Nephron (organoid): ENCODE measurements at regions not wholly inside any gene's neighbourhood (a gene's known extent, or its start where the extent isn't known, plus 50 kb on each side); places are given as distances from the start of the nearest gene placed in this dataset.

ENCODE experiments used
- H3K27ac Mint-ChIP-seq, 3 experiments: 2 replicates each; pipeline ENCODE4 v1.8.0; 2020; ENCODE audit warnings: mixed read lengths in 3 of 3, mild to moderate bottlenecking in 2 of 3, moderate library complexity in 1 of 3
- H3K27me3 Mint-ChIP-seq: 2 replicates; pipeline ENCODE4 v1.8.0; 2021; ENCODE audit warnings: low read depth, mild to moderate bottlenecking, moderate library complexity, mixed read lengths
- H3K36me3 Mint-ChIP-seq: 2 replicates; pipeline ENCODE4 v1.8.0; 2020; ENCODE audit warnings: low read depth, mixed read lengths
- H3K4me1 Mint-ChIP-seq: 2 replicates; pipeline ENCODE4 v1.8.0; 2020; ENCODE audit warnings: mixed read lengths
- H3K4me3 Mint-ChIP-seq, 3 experiments: 2 replicates each; pipeline ENCODE4 v1.8.0; 2020; ENCODE audit warnings: mild to moderate bottlenecking in 3 of 3, mixed read lengths in 3 of 3, moderate library complexity in 2 of 3
- H3K9me3 Mint-ChIP-seq: 2 replicates; pipeline ENCODE4 v1.8.0; 2020; ENCODE audit warnings: mixed read lengths
- TF ChIP-seq, protein P1 (sequence below), 3 experiments: fragments of 200-600 bp; sonication (generic); IDR thresholded peaks; one replicate each; pipeline ENCODE4 v1.5.0; 2021; ENCODE audit warnings: antibody characterized with exemption in 3 of 3; ENCODE audit not compliant: unreplicated experiment in 3 of 3

DNA sequence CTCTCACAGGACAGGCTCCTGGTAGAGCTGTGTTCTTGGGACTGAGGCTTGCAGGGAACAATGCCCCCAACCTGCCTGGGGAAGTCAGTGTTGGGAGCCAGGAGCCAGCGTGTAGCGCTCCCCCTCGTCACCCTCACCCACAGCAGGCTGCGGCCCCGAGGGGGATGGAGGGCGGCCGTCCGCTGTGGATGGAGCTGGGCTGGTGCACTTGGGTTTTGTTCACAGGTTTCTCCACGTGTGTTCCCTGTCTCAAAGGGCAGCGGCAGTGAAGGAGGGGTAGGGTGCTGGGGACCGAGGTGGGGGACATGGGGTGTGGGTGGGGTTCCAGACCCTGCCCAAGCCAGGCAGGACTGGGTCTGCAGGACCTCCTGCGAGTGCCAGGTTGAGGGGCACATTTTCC lies 69.1 kb downstream of the RGS12 start:
- Mint-ChIP-seq H3K27ac (no peak overlapping the region), H3K27me3 (peaks cover 4% of the 10 kb centered on the region), H3K4me3 (no peak overlapping the region), H3K9me3 (peaks cover 12% of the 10 kb centered on the region), H3K36me3 (peaks cover 16% of the 10 kb centered on the region), H3K4me1 (peaks cover 50% of the 10 kb centered on the region)
- TF ChIP-seq, protein P1, sequence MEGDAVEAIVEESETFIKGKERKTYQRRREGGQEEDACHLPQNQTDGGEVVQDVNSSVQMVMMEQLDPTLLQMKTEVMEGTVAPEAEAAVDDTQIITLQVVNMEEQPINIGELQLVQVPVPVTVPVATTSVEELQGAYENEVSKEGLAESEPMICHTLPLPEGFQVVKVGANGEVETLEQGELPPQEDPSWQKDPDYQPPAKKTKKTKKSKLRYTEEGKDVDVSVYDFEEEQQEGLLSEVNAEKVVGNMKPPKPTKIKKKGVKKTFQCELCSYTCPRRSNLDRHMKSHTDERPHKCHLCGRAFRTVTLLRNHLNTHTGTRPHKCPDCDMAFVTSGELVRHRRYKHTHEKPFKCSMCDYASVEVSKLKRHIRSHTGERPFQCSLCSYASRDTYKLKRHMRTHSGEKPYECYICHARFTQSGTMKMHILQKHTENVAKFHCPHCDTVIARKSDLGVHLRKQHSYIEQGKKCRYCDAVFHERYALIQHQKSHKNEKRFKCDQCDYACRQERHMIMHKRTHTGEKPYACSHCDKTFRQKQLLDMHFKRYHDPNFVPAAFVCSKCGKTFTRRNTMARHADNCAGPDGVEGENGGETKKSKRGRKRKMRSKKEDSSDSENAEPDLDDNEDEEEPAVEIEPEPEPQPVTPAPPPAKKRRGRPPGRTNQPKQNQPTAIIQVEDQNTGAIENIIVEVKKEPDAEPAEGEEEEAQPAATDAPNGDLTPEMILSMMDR (IDR thresholded peaks at IDR 0.05; ENCODE audit: unreplicated experiment in 3 of 3), result no peak

DNA sequence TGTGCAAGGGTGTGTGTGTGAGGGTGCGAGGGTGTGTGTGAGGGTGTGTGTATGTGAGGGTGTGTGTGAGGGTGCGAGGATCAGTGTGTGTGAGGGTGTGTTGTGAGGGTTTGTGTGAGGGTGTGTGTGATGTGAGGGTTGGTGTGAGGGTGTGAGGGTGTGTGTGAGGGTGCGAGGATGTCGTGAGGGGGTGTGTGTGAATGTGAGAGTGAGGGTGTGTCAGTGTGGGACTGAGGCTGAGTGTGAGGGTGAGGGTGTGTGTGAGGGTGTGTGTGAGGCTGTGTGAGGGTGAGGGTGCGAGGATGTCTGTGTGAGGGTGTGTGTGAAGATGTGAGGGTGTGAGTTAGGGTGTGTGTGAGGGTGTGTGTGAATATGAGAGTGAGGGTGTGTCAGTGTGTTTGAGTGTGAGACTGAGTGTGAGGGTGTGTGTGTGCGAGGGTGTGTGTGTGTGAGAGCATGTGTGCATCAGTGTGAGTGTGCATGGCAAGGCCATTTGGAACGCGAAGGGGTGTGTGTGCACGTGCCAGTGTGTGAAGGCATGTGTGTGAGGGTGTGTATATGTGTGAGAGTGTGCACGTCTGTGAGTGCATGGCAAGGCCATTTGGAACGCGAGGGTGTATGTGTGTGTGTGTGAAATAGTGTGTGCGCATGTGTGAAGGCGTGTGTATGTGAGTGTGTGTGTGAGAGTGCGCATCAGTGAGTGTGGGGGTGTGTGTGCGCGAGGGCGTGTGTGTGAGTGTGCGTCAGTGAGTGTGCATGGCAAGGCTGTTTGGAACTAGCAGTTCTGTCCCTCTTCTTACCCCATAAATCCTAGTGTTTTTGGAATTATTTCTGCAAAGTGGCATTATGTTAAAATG lies 69.8 kb downstream of the RGS12 start:
- H3K36me3 Mint-ChIP-seq, result peaks cover 8% of the 10 kb centered on the region
- TF ChIP-seq, protein P1 (IDR thresholded peaks at IDR 0.05; ENCODE audit: unreplicated experiment in 3 of 3), result no peak
- H3K27ac Mint-ChIP-seq, result peak overlapping the region in 1 of 3 experiments; percentile 10
- H3K27me3 Mint-ChIP-seq, result peaks cover 8% of the 10 kb centered on the region
- peaks cover 5% of the 10 kb centered on the region for H3K9me3 Mint-ChIP-seq
- peaks cover 58% of the 10 kb centered on the region for H3K4me1 Mint-ChIP-seq
- H3K4me3 Mint-ChIP-seq, result no peak overlapping the region

DNA sequence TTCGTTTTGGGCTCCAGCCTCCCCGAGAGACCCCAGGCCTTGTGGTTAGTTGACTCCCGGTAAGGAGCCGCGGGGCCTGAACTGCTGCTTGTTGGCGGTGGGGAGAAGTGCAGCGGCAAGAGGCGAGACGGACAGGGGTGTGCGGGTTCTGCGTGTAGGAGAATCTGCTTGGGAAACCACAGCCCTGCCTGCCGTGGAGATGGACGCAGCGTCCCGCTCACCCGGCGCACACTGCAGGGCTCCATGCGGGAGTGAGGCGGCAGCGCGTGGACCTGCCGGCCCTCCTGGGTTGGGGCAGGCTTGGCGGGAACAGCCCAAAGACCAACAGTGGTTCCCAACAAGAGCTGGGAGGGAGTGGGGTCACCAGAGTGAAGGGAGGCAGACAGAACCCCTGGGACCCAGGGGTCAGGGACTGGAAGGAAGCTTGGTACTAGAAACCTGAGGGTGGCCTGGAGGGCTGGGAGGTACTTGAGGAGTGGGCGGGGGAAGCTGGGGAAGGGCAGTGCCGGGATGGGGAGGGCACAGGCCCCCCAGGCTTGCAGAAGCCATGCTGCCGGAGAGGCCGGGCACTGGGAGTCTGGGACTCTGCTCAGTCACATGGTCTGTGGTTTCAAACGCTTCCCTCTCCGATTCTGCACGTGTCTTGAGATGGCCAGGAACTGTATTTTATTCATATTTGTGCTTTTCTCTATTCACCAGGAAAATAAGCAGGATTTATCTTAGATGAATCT lies 70.8 kb downstream of the RGS12 start:
- Mint-ChIP-seq H3K27me3 (peaks cover 8% of the 10 kb centered on the region), H3K4me1 (peaks cover 67% of the 10 kb centered on the region), H3K4me3 (no peak overlapping the region), H3K9me3 (no peaks in the 10 kb centered on the region), H3K27ac (no peak overlapping the region), H3K36me3 (no peaks in the 10 kb centered on the region)
- TF ChIP-seq, protein P1 (IDR thresholded peaks at IDR 0.05; ENCODE audit: unreplicated experiment in 3 of 3), result no peak

DNA sequence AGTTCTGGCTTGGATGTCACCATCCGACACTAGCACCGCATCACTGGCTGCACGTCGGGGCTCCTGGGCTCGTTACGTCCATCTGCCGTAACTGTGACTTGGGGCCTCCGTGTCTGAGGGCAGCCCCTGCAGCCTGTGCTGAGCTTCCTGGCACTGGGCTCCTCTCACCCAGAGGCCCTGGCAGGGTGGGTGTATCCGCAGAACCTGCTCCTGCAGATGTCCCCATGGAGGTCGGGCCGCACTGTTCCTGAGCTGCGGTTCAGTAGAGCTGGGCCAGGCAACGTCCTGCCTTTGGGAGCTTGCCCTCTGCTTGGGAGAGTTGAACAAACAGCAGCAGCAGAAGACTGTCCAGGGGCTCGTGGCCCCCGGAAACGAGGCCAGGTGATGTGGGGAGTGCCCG lies 71.4 kb downstream of the RGS12 start:
- Mint-ChIP-seq H3K27ac (no peak overlapping the region), H3K4me1 (peaks cover 73% of the 10 kb centered on the region), H3K4me3 (no peak overlapping the region), H3K9me3 (no peaks in the 10 kb centered on the region), H3K36me3 (no peaks in the 10 kb centered on the region), H3K27me3 (peaks cover 8% of the 10 kb centered on the region)
- TF ChIP-seq, protein P1 (IDR thresholded peaks at IDR 0.05; ENCODE audit: unreplicated experiment in 3 of 3), result no peak

DNA sequence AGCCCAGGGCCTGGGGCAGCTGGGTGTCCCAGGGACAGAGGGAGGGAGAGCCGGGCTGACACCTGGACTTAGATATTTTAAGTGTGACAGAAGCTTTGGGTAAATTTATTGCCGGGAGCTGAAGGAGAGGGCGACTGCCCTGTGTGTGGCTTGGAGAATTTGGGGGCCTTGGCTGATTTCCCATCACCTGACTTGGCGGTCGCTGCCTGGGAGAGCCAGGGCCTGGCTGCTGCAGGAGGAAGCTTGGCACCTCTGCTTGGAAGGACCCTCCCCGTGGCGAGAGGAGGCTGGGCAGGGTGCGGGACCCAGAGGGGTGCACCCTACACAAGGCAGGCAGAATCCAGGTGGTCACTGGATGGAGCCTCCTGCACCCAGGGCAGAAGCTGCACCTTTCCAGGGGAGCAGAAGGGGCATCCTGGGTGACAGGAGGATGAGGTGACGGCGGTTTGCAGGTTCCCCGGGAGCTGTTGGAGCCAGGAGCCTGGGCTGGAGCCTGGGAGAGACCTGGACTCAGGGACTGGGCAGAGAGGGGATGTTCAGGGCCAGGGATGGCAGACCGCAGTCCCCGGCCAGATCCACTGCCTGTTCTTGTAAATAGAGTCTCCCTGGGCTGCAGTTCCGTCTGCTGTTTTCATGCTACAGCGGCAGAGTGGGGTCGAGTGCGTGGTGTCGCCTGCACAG lies 72.0 kb downstream of the RGS12 start:
- Mint-ChIP-seq H3K4me1 (peaks cover 78% of the 10 kb centered on the region), H3K9me3 (no peaks in the 10 kb centered on the region), H3K27me3 (peaks cover 9% of the 10 kb centered on the region), H3K36me3 (no peaks in the 10 kb centered on the region), H3K27ac (no peak overlapping the region), H3K4me3 (no peak overlapping the region)
- TF ChIP-seq, protein P1 (IDR thresholded peaks at IDR 0.05; ENCODE audit: unreplicated experiment in 3 of 3), result no peak
